Osteocyte (in vitro differentiated cells): ENCODE measurements at regions not wholly inside any gene's neighbourhood (a gene's known extent, or its start where the extent isn't known, plus 50 kb on each side); places are given as distances from the start of the nearest gene placed in this dataset.

Experiments used
- DNase-seq: peaks from one replicate; pipeline ENCODE4 v3.0.0; 2021; ENCODE audit warnings: mixed read lengths; ENCODE audit not compliant: unreplicated experiment; ENCODE audit errors: extremely low spot score
- H3K27ac Mint-ChIP-seq: one replicate; pipeline ENCODE4 v1.8.0; 2021; ENCODE audit warnings: mild to moderate bottlenecking, mixed read lengths; ENCODE audit not compliant: unreplicated experiment
- H3K27me3 Mint-ChIP-seq: one replicate; pipeline ENCODE4 v1.8.0; 2021; ENCODE audit warnings: mixed read lengths; ENCODE audit not compliant: unreplicated experiment
- H3K36me3 Mint-ChIP-seq: one replicate; pipeline ENCODE4 v1.8.0; 2021; ENCODE audit warnings: mixed read lengths; ENCODE audit not compliant: unreplicated experiment
- H3K4me1 Mint-ChIP-seq: one replicate; pipeline ENCODE4 v1.8.0; 2021; ENCODE audit warnings: mixed read lengths; ENCODE audit not compliant: unreplicated experiment
- H3K4me3 Mint-ChIP-seq: one replicate; pipeline ENCODE4 v1.8.0; 2021; ENCODE audit warnings: mild to moderate bottlenecking, moderate library complexity, mixed read lengths; ENCODE audit not compliant: unreplicated experiment
- H3K9me3 Mint-ChIP-seq: one replicate; pipeline ENCODE4 v1.8.0; 2021; ENCODE audit warnings: mixed read lengths; ENCODE audit not compliant: unreplicated experiment
- CTCF ChIP-seq: fragments of 200-600 bp; sonication (generic); IDR thresholded peaks from 2 replicates; pipeline ENCODE4 v1.5.0; 2021; ENCODE audit warnings: antibody characterized with exemption, mild to moderate bottlenecking, moderate library complexity

GRCh38 chr14:42814817-42815216 is 1208.1 kb downstream of the LRFN5 start:
- Mint-ChIP-seq H3K4me3 (no peak overlapping the region), H3K27ac (no peak overlapping the region), H3K27me3 (peaks cover 2% of the 10 kb centered on the region), H3K9me3 (peaks cover 15% of the 10 kb centered on the region), H3K4me1 (no peaks in the 10 kb centered on the region), H3K36me3 (no peaks in the 10 kb centered on the region)
- DNase-seq = no peak
- no peak for TF ChIP-seq CTCF

DNA sequence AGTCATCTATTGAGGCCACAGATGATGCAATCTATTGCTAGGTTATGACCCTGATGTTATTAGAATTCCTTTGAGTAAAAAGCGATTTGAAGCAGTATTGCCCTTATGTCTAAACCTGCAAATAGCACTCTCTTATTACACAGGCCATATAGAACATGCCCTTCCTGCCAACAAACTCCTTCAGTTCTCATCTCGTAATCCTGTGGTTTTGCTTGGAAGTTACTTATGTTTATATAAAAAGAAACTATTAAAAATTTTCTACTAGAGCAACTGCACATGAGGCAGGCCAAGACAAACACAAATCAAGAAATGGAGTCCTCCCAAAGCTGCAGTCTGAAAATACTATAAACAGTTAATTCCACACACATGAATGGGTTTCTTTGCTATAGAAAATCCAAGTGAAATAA is 1200.2 kb downstream of the LRFN5 start:
- Mint-ChIP-seq H3K27ac (no peak overlapping the region), H3K9me3 (peaks cover 4% of the 10 kb centered on the region), H3K4me1 (peaks cover 17% of the 10 kb centered on the region), H3K27me3 (no peaks in the 10 kb centered on the region), H3K36me3 (no peaks in the 10 kb centered on the region), H3K4me3 (no peak overlapping the region)
- no peak for TF ChIP-seq CTCF
- DNase-seq = no peak

GRCh38 chr14:42804141-42804540 is 1197.5 kb downstream of the LRFN5 start:
- DNase-seq = no peak
- TF ChIP-seq CTCF = no peak
- peaks cover 4% of the 10 kb centered on the region for H3K9me3 Mint-ChIP-seq
- no peak overlapping the region for H3K27ac Mint-ChIP-seq
- H3K4me3 Mint-ChIP-seq = no peak overlapping the region
- H3K27me3 Mint-ChIP-seq = no peaks in the 10 kb centered on the region
- peaks cover 17% of the 10 kb centered on the region for H3K4me1 Mint-ChIP-seq
- no peaks in the 10 kb centered on the region for H3K36me3 Mint-ChIP-seq

- no peaks in the 10 kb centered on the region for H3K36me3 Mint-ChIP-seq
- no peak for TF ChIP-seq CTCF
- H3K4me1 Mint-ChIP-seq = peaks cover 14% of the 10 kb centered on the region
- H3K4me3 Mint-ChIP-seq = no peak overlapping the region
- peaks cover 13% of the 10 kb centered on the region for H3K9me3 Mint-ChIP-seq
- peaks cover under 1% of the 10 kb centered on the region for H3K27me3 Mint-ChIP-seq
- DNase-seq = no peak
- no peak overlapping the region for H3K27ac Mint-ChIP-seq
Observed at GRCh38 chr14:42802346-42802745, 1195.7 kb downstream of the LRFN5 start.

GRCh38 chr14:42792166-42792565 is 1185.5 kb downstream of the LRFN5 start:
- H3K36me3 Mint-ChIP-seq = no peaks in the 10 kb centered on the region

More at GRCh38 chr14:42792166-42792565, 1185.5 kb downstream of the LRFN5 start:
- H3K9me3 Mint-ChIP-seq = peaks cover 15% of the 10 kb centered on the region
- no peak overlapping the region for H3K27ac Mint-ChIP-seq
- no peak for DNase-seq
- H3K27me3 Mint-ChIP-seq = peaks cover 11% of the 10 kb centered on the region
- TF ChIP-seq CTCF = no peak
- no peak overlapping the region for H3K4me3 Mint-ChIP-seq
- H3K4me1 Mint-ChIP-seq = no peaks in the 10 kb centered on the region
